H1 (cell line): ENCODE measurements at regions not wholly inside any gene's neighbourhood (a gene's known extent, or its start where the extent isn't known, plus 50 kb on each side); places are given as distances from the start of the nearest gene placed in this dataset.

Experiments
- CTCF ChIA-PET: fragments of 300-600 bp; sonication (Branson Sonifier 250); formaldehyde crosslinking; loops from one replicate; lab custom pipeline; 2021; ENCODE audit not compliant: partially characterized antibody; lab: Charles Lee
- POLR2A ChIA-PET: fragments of 300-600 bp; sonication (Branson Sonifier 250); formaldehyde crosslinking; loops from one replicate; lab custom pipeline; 2021; ENCODE audit warnings: inconsistent platforms; ENCODE audit not compliant: partially characterized antibody; lab: Charles Lee
- DNase-seq, 2 experiments: peaks; one replicate each; pipeline versions ENCODE4 v3.0.0 to v3.0.0-alpha.2; 2010 to 2022; ENCODE audit warnings: low spot score in 2 of 2, low read depth in 1 of 2, mixed read lengths in 1 of 2
- FAIRE-seq: peaks from 2 replicates; lab custom pipeline; 2011; peaks lifted over from hg19 to GRCh38; lab: Jason Lieb, UNC
- H2AFZ ChIP-seq: 2 replicates; pipeline ENCODE4 v1.8.1; 2012; ENCODE audit warnings: low read length, inconsistent platforms
- H2AK5ac ChIP-seq: 2 replicates; pipeline ENCODE4 v1.6.1; 2013; ENCODE audit warnings: low read depth, low read length
- H2BK120ac ChIP-seq: replicated peaks from 2 replicates; pipeline ENCODE3; 2013; ENCODE audit warnings: low read depth, low read length, inconsistent platforms
- H2BK12ac ChIP-seq: 2 replicates; pipeline ENCODE4 v1.6.1; 2013; ENCODE audit warnings: low read depth, low read length
- H2BK15ac ChIP-seq: 2 replicates; pipeline ENCODE4 v1.6.1; 2013; ENCODE audit warnings: low read length
- H2BK20ac ChIP-seq: 2 replicates; pipeline ENCODE4 v1.6.1; 2013; ENCODE audit warnings: low read length
- H2BK5ac ChIP-seq: 2 replicates; pipeline ENCODE4 v1.6.1; 2013; ENCODE audit warnings: low read depth, low read length
- H3K14ac ChIP-seq: 2 replicates; pipeline ENCODE4 v1.6.1; 2013; ENCODE audit warnings: inconsistent platforms; ENCODE audit not compliant: insufficient read length
- H3K18ac ChIP-seq: 2 replicates; pipeline ENCODE4 v1.6.1; 2013; ENCODE audit warnings: low read length; ENCODE audit errors: extremely low read depth
- H3K23ac ChIP-seq: 2 replicates; pipeline ENCODE4 v1.6.1; 2013; ENCODE audit warnings: inconsistent platforms; ENCODE audit not compliant: insufficient read length
- H3K23me2 ChIP-seq: 2 replicates; pipeline ENCODE4 v1.6.1; 2013; ENCODE audit warnings: low read depth, low read length
- H3K27ac ChIP-seq: 2 replicates; pipeline ENCODE4 v1.6.1; 2011; ENCODE audit warnings: low read depth, low read length, inconsistent platforms
- H3K27me3 ChIP-seq, 4 experiments: replicated peaks in 1 of 4; 1 replicate in 1 of 4; 2 replicates in 3 of 4; pipeline versions ENCODE4 v1.6.1 to v1.8.1; 2011 to 2013; ENCODE audit warnings: low read length in 3 of 4, mild to moderate bottlenecking in 3 of 4, inconsistent platforms in 2 of 4, mixed read lengths in 2 of 4, moderate library complexity in 1 of 4; ENCODE audit not compliant: control insufficient read depth in 3 of 4, insufficient read depth in 3 of 4; ENCODE audit errors: extremely low read depth in 1 of 4
- H3K36me3 ChIP-seq, 4 experiments: 2 replicates each; pipeline versions ENCODE4 v1.6.1 to v1.8.1; 2011 to 2013; ENCODE audit warnings: mild to moderate bottlenecking in 4 of 4, low read length in 3 of 4, moderate library complexity in 2 of 4, control low read depth in 1 of 4, inconsistent platforms in 1 of 4; ENCODE audit not compliant: insufficient read depth in 4 of 4, control insufficient read depth in 2 of 4
- H3K4ac ChIP-seq: replicated peaks from 2 replicates; pipeline ENCODE3; 2013; ENCODE audit warnings: low read length, low read depth, mixed read lengths, inconsistent platforms; ENCODE audit not compliant: insufficient read length
- H3K4me1 ChIP-seq, 4 experiments: replicated peaks in 1 of 4; 1 replicate in 1 of 4; 2 replicates in 3 of 4; pipeline versions ENCODE4 v1.6.1 to v1.8.1; 2011 to 2013; ENCODE audit warnings: low read length in 3 of 4, inconsistent platforms in 2 of 4, mixed read lengths in 1 of 4; ENCODE audit not compliant: insufficient read depth in 4 of 4, control insufficient read depth in 3 of 4
- H3K4me2 ChIP-seq, 2 experiments: 2 replicates each; pipeline versions ENCODE4 v1.6.1 to v1.8.1; 2011 to 2013; ENCODE audit warnings: low read depth in 2 of 2, low read length in 2 of 2, control low read depth in 1 of 2, inconsistent platforms in 1 of 2, mild to moderate bottlenecking in 1 of 2; ENCODE audit not compliant: insufficient read depth in 1 of 2
- H3K4me3 ChIP-seq, 4 experiments: fragments of 200-600, 300-600 bp in 1 of 4; sonication (generic), shearing (Covaris generic), sonication (Bioruptor Twin) in 1 of 4; 2 replicates each; pipeline versions ENCODE4 v1.5.1 to v1.8.1; 2011 to 2016; ENCODE audit warnings: low read length in 4 of 4, low read depth in 3 of 4, control low read depth in 2 of 4, inconsistent platforms in 2 of 4, mild to moderate bottlenecking in 2 of 4, mixed read lengths in 1 of 4, moderate library complexity in 1 of 4; ENCODE audit not compliant: insufficient read depth in 2 of 4; ENCODE audit errors: extremely low read depth in 1 of 4
- H3K56ac ChIP-seq: replicated peaks from 2 replicates; pipeline ENCODE3; 2013; ENCODE audit warnings: low read depth, mild to moderate bottlenecking, mixed read lengths, low read length, inconsistent platforms; ENCODE audit not compliant: insufficient read length
- H3K79me1 ChIP-seq: 2 replicates; pipeline ENCODE4 v1.6.1; 2013; ENCODE audit warnings: low read depth, low read length, control low read depth
- H3K79me2 ChIP-seq, 2 experiments: 2 replicates each; pipeline versions ENCODE4 v1.6.1 to v1.8.1; 2012 to 2013; ENCODE audit warnings: low read length in 2 of 2, mild to moderate bottlenecking in 2 of 2, inconsistent platforms in 1 of 2; ENCODE audit not compliant: insufficient read depth in 2 of 2, control insufficient read depth in 1 of 2
- H3K9ac ChIP-seq, 4 experiments: replicated peaks in 1 of 4; 1 replicate in 1 of 4; 2 replicates in 3 of 4; pipeline versions ENCODE4 v1.6.1 to v1.8.1; 2011 to 2013; ENCODE audit warnings: low read depth in 3 of 4, low read length in 3 of 4, control low read depth in 2 of 4, mild to moderate bottlenecking in 2 of 4, moderate library complexity in 2 of 4, inconsistent platforms in 1 of 4; ENCODE audit errors: extremely low read depth in 1 of 4
- H3K9me3 ChIP-seq, 2 experiments: 2 replicates each; pipeline versions ENCODE4 v1.6.1 to v1.8.1; 2012 to 2013; ENCODE audit warnings: mild to moderate bottlenecking in 2 of 2, moderate library complexity in 2 of 2, control low read depth in 1 of 2, inconsistent platforms in 1 of 2, low read depth in 1 of 2, low read length in 1 of 2, mixed read lengths in 1 of 2; ENCODE audit not compliant: insufficient read depth in 2 of 2
- H4K20me1 ChIP-seq, 2 experiments: replicated peaks in 1 of 2; 2 replicates each; pipeline versions ENCODE3 to v1.8.1; 2011 to 2013; ENCODE audit warnings: inconsistent platforms in 2 of 2, low read length in 2 of 2, mild to moderate bottlenecking in 1 of 2; ENCODE audit not compliant: insufficient read depth in 2 of 2, control insufficient read depth in 1 of 2
- H4K5ac ChIP-seq: 2 replicates; pipeline ENCODE4 v1.6.1; 2013; ENCODE audit warnings: low read length, low read depth, mixed read lengths, inconsistent platforms; ENCODE audit not compliant: insufficient read length
- H4K8ac ChIP-seq: 2 replicates; pipeline ENCODE4 v1.8.0; 2013; ENCODE audit warnings: mild to moderate bottlenecking, moderate library complexity, low read length, inconsistent platforms; ENCODE audit not compliant: insufficient read depth; ENCODE audit errors: extremely low read depth
- H4K91ac ChIP-seq: replicated peaks from 2 replicates; pipeline ENCODE3; 2013; ENCODE audit warnings: low read length, mixed read lengths, inconsistent platforms; ENCODE audit not compliant: insufficient read length
- EP300 ChIP-seq, 2 experiments: IDR thresholded peaks; 1 replicate in 1 of 2; 2 replicates in 1 of 2; pipeline ENCODE4 v1.6.1; 2011 to 2012; ENCODE audit warnings: low read depth in 2 of 2, low read length in 2 of 2, mild to moderate bottlenecking in 2 of 2, borderline replicate concordance in 1 of 2, inconsistent platforms in 1 of 2, moderate library complexity in 1 of 2
- EZH2 ChIP-seq: fragments of 200-600 bp; sonication (generic); IDR thresholded peaks from 2 replicates; pipeline ENCODE4 v1.7.1; 2012; ENCODE audit warnings: low read depth, mild to moderate bottlenecking, moderate library complexity, low read length, inconsistent platforms; ENCODE audit not compliant: severe bottlenecking
- GABPA ChIP-seq: IDR thresholded peaks from 2 replicates; pipeline ENCODE4 v1.6.1; 2011; ENCODE audit warnings: mild to moderate bottlenecking, low read length, moderate library complexity, borderline replicate concordance; ENCODE audit not compliant: insufficient read depth
- HDAC2 ChIP-seq, 2 experiments: fragments of 300-600 bp in 1 of 2; sonication (generic) in 1 of 2; IDR thresholded peaks; 2 replicates each; pipeline ENCODE4 v1.6.1; 2011 to 2012; ENCODE audit warnings: low read depth in 2 of 2, low read length in 2 of 2, mild to moderate bottlenecking in 2 of 2, moderate library complexity in 2 of 2, borderline replicate concordance in 1 of 2, inconsistent platforms in 1 of 2
- HDAC6 ChIP-seq: IDR thresholded peaks from one replicate; pipeline ENCODE4 v1.7.1; 2012; ENCODE audit warnings: low read depth, mild to moderate bottlenecking, inconsistent platforms, low read length, moderate library complexity
- JUN ChIP-seq: IDR thresholded peaks from 2 replicates; pipeline ENCODE4 v1.6.1; 2011; ENCODE audit warnings: low read depth, mild to moderate bottlenecking, improper control_type of control experiment, low read length
- SIN3A ChIP-seq, 2 experiments: IDR thresholded peaks in 1 of 2; conservative IDR thresholded peaks in 1 of 2; 2 replicates each; pipeline ENCODE4 v1.6.1; 2011 to 2012; ENCODE audit warnings: low read length in 2 of 2, improper control_type of control experiment in 1 of 2, low read depth in 1 of 2, mild to moderate bottlenecking in 1 of 2
- SP4 ChIP-seq: IDR thresholded peaks from 2 replicates; pipeline ENCODE4 v1.6.1; 2012; ENCODE audit warnings: low read length, inconsistent platforms
- TAF7 ChIP-seq: optimal IDR thresholded peaks from 2 replicates; pipeline ENCODE3; 2011; ENCODE audit warnings: low read depth, mild to moderate bottlenecking, inconsistent platforms, low read length, moderate library complexity, borderline replicate concordance
- YY1 ChIP-seq: IDR thresholded peaks from 2 replicates; pipeline ENCODE4 v1.6.1; 2011; ENCODE audit warnings: low read depth, mild to moderate bottlenecking, low read length
- ZNF274 ChIP-seq: IDR thresholded peaks from 2 replicates; pipeline ENCODE4 v1.7.0; 2012; ENCODE audit warnings: low read length, borderline replicate concordance; ENCODE audit errors: extremely low read depth
- WGBS, 2 experiments: shearing (Covaris generic) in 1 of 2; methylation state at CpG; one replicate each; pipeline versions ENCODE4 v1.1.6 to v1.1.7; 2013 to 2015; ENCODE audit warnings: low lambda C conversion rate in 2 of 2, mixed read lengths in 2 of 2, inconsistent platforms in 1 of 2, low coverage in 1 of 2, missing lambda C conversion rate in 1 of 2; ENCODE audit not compliant: insufficient replicate concordance in 2 of 2, insufficient coverage in 1 of 2, insufficient read length in 1 of 2; ENCODE audit errors: extremely low coverage in 1 of 2, missing lambda C conversion rate in 1 of 2; 5-methylcytosine and 5-hydroxymethylcytosine counted together
- TF ChIP-seq, protein P1 (sequence below): IDR thresholded peaks from 2 replicates; pipeline ENCODE4 v1.6.1; 2012; ENCODE audit warnings: inconsistent platforms
- TF ChIP-seq, protein P2 (sequence below): IDR thresholded peaks from 2 replicates; pipeline ENCODE4 v1.6.1; 2011; ENCODE audit warnings: low read depth, mild to moderate bottlenecking, low read length; ENCODE audit not compliant: insufficient read depth

GRCh38 chr11:133727774-133728173 lies 117.5 kb downstream of the SPATA19 start:
- H3K23me2 ChIP-seq, result peaks cover 3% of the 10 kb centered on the region; the same call in 1 of the 2 replicates
- no peak overlapping the region for H2BK20ac ChIP-seq
- no peak overlapping the region for H3K18ac ChIP-seq
- no peak overlapping the region for H3K27ac ChIP-seq
- H3K27me3 ChIP-seq, result no peaks in the 10 kb centered on the region; a peak in 2 of 7 replicates
- no peaks in the 10 kb centered on the region for H4K20me1 ChIP-seq
- no peaks in the 10 kb centered on the region for H3K9me3 ChIP-seq
- no peak overlapping the region for H4K91ac ChIP-seq
- 88% methylated on average over 8 of the region's 8 CpGs; no CpG with 5 or more reads in 1 of the 2 experiments for WGBS, 2 experiments
- no peak overlapping the region for H4K5ac ChIP-seq
- no peaks in the 10 kb centered on the region for H3K79me2 ChIP-seq
- H3K4me3 ChIP-seq, result no peak overlapping the region
- no peak overlapping the region for H3K56ac ChIP-seq
- H2BK120ac ChIP-seq, result no peak overlapping the region
- no peak overlapping the region for H3K4ac ChIP-seq
- H3K14ac ChIP-seq, result no peak overlapping the region
- H2AFZ ChIP-seq, result no peak overlapping the region
- H4K8ac ChIP-seq, result no peak overlapping the region
- FAIRE-seq (no peak), DNase-seq (no peak)
- peaks cover 3 to 12% (median 4%) of the 10 kb centered on the region in 4 experiments for H3K4me1 ChIP-seq
- CTCF ChIA-PET, result no interaction called here
- H3K79me1 ChIP-seq, result no peaks in the 10 kb centered on the region
- no peak overlapping the region for H2BK12ac ChIP-seq
- no peak overlapping the region for H3K4me2 ChIP-seq
- no peak overlapping the region for H3K9ac ChIP-seq
- POLR2A ChIA-PET, result no interaction called here
- no peak overlapping the region for H3K23ac ChIP-seq
- H2BK5ac ChIP-seq, result no peak overlapping the region
- H3K36me3 ChIP-seq, result no peaks in the 10 kb centered on the region
- no peak overlapping the region for H2AK5ac ChIP-seq
- H2BK15ac ChIP-seq, result no peak overlapping the region
- TF ChIP-seq SIN3A (conservative IDR thresholded peaks at IDR 0.05 in 1 of 2, IDR thresholded peaks at IDR 0.05 in 1 of 2; ENCODE audit: low read depth in 1 of 2, low read length in 2 of 2) (no peak), ZNF274 (no peak), HDAC2 (IDR thresholded peaks at IDR 0.05; ENCODE audit: borderline replicate concordance in 1 of 2, low read depth in 2 of 2, low read length in 2 of 2) (no peak), YY1 (no peak), EZH2 (no peak), GABPA (no peak), SP4 (no peak), JUN (no peak), HDAC6 (no peak), EP300 (IDR thresholded peaks at IDR 0.05; ENCODE audit: borderline replicate concordance in 1 of 2, low read depth in 2 of 2, low read length in 2 of 2) (no peak), TAF7 (no peak)
- TF ChIP-seq, protein P1, sequence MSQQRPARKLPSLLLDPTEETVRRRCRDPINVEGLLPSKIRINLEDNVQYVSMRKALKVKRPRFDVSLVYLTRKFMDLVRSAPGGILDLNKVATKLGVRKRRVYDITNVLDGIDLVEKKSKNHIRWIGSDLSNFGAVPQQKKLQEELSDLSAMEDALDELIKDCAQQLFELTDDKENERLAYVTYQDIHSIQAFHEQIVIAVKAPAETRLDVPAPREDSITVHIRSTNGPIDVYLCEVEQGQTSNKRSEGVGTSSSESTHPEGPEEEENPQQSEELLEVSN, result no peak
- TF ChIP-seq, protein P2, sequence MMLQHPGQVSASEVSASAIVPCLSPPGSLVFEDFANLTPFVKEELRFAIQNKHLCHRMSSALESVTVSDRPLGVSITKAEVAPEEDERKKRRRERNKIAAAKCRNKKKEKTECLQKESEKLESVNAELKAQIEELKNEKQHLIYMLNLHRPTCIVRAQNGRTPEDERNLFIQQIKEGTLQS, result no peak
